ENCODE measurements at regions not wholly inside any gene's neighbourhood (a gene's known extent, or its start where the extent isn't known, plus 50 kb on each side); places are given as distances from the start of the nearest gene placed in this dataset.

- peaks cover 3% of the 10 kb centered on the region for H3K9me3 ChIP-seq
- no peak overlapping the region for H3K27ac ChIP-seq
- ATAC-seq (no peak), DNase-seq (no peak)
- H3K27me3 ChIP-seq, result no peaks in the 10 kb centered on the region
- H3K36me3 ChIP-seq, result no peaks in the 10 kb centered on the region
- TF ChIP-seq CTCF (IDR thresholded peaks at IDR 0.05), result no peak
- intact Hi-C loops (cut with DNase I), result no loop called here
- no peak overlapping the region for H3K4me3 ChIP-seq
- H3K4me1 ChIP-seq, result no peaks in the 10 kb centered on the region
These were observed 449.9 kb downstream of the OTOL1 start for GRCh38 chr3:161946443-161946960.

DNA sequence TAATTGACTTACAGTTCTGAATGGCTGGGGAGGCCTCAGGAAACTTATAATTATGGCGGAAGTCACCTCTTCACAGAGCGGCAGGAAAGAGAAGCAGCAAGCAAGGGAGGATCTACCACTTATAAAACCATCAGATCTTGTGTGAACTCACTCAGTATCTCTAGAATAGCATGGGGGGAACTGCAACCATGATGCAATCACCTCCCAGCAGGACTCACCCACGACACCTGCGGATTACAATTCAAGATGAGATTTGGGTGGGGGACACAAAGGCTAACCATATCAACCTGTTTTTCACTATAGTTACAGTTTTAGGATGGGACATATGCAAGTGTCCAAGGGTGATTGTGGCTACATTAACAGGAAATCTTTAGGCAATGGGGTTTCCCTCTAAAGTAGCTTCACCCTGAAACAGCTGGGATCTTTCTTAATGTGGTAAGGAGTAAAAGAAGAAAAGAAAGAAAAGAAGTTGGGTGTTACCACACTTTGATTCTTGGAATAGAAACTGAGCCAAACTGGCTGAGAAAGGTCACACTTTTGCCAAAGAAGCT is 453.8 kb downstream of the OTOL1 start:
- Histone ChIP-seq H3K4me3 (no peak overlapping the region), H3K4me1 (no peaks in the 10 kb centered on the region), H3K27me3 (no peaks in the 10 kb centered on the region), H3K36me3 (no peaks in the 10 kb centered on the region), H3K9me3 (no peaks in the 10 kb centered on the region), H3K27ac (no peak overlapping the region)
- intact Hi-C loops (cut with DNase I), result no loop called here
- DNase-seq (no peak), ATAC-seq (no peak)
- no peak for TF ChIP-seq CTCF (IDR thresholded peaks at IDR 0.05)

GRCh38 chr3:161957467-161957866 is 460.9 kb downstream of the OTOL1 start:
- TF ChIP-seq CTCF (IDR thresholded peaks at IDR 0.05), result no peak
- Histone ChIP-seq H3K9me3 (no peaks in the 10 kb centered on the region), H3K4me3 (no peak overlapping the region), H3K4me1 (no peaks in the 10 kb centered on the region), H3K36me3 (no peaks in the 10 kb centered on the region), H3K27ac (no peak overlapping the region), H3K27me3 (no peaks in the 10 kb centered on the region)
- DNase-seq, result no peak
- intact Hi-C loops (cut with DNase I), result no loop called here
- ATAC-seq, result no peak

DNA sequence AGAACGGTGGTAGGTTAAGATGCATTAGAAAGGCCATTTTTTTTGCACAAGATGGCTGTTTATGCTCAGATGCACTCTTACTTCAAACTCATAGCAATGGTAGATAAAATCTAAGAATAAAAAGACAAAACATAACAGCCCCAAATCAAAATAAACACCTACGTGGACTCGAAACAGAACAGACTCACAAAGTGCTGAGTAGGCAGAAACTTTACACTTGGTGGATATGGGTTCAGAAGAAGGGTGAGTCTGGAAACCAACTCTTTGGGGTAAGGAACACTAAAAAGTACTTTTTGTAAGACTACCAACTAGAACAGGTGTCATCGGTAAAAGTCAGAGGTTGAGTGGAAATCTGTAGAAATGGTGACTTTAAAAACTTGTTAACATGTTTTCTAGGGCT is 468.2 kb downstream of the OTOL1 start:
- ATAC-seq (no peak), DNase-seq (no peak)
- Histone ChIP-seq H3K27ac (no peak overlapping the region), H3K36me3 (no peaks in the 10 kb centered on the region), H3K4me3 (no peak overlapping the region), H3K27me3 (no peaks in the 10 kb centered on the region), H3K4me1 (no peaks in the 10 kb centered on the region), H3K9me3 (no peaks in the 10 kb centered on the region)
- intact Hi-C loops (cut with DNase I), result no loop called here
- TF ChIP-seq CTCF (IDR thresholded peaks at IDR 0.05), result no peak

DNA sequence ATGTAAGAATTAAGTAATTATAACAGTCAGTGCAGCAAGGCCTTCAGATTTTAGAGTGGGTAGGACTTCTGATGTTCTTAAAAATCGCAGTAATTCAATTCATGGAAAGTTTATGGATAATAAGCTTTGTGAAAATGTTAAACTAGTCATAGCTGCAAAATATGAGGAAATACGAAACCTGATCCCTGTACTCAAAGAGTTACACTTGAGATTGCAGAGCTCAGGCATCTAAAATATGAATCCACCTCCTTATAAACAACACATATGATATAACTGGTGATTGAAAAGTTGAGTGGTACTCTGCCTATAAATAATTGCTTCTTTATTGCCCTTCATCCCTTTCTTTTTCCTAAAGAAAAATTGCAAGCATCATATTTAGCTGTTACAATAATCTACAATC is 473.3 kb downstream of the OTOL1 start:
- ATAC-seq (no peak), DNase-seq (no peak)
- no peaks in the 10 kb centered on the region for H3K27me3 ChIP-seq
- H3K4me3 ChIP-seq, result no peak overlapping the region
- no peaks in the 10 kb centered on the region for H3K36me3 ChIP-seq
- H3K9me3 ChIP-seq, result no peaks in the 10 kb centered on the region
- intact Hi-C loops (cut with DNase I), result no loop called here
- no peaks in the 10 kb centered on the region for H3K4me1 ChIP-seq
- no peak overlapping the region for H3K27ac ChIP-seq
- no peak for TF ChIP-seq CTCF (IDR thresholded peaks at IDR 0.05)

DNA sequence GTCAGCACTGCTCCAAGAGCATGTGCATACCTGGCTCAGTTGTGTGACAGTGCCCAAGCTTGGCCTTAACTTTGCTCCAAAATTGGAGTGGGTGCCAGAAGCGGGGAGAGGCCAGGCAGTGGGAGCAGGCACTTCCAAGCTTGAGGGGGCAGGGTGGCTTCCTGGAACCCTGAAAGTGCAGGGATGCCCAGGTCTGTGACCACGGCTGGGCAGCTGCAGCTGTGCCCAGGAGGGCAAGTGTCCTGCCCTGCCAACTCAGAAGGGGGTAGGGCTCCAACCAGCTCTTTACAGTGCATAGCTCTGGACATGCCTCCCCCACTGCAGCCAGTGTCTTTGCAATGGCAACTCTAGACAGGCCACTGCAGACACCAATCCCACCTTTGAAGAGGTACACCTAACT is 478.6 kb downstream of the OTOL1 start:
- no peak for DNase-seq
- no peak overlapping the region for H3K4me3 ChIP-seq
- no peaks in the 10 kb centered on the region for H3K9me3 ChIP-seq
- no peak for TF ChIP-seq CTCF (IDR thresholded peaks at IDR 0.05)
- no peaks in the 10 kb centered on the region for H3K4me1 ChIP-seq
- ATAC-seq, result peak; percentile 14
- no peaks in the 10 kb centered on the region for H3K36me3 ChIP-seq
- no peaks in the 10 kb centered on the region for H3K27me3 ChIP-seq
- no peak overlapping the region for H3K27ac ChIP-seq
- intact Hi-C loops (cut with DNase I), result no loop called here

Measured in upper lobe of right lung (tissue), 1 donor.